ENCODE measurements at regions not wholly inside any gene's neighbourhood (a gene's known extent, or its start where the extent isn't known, plus 50 kb on each side); places are given as distances from the start of the nearest gene placed in this dataset.
"Not testable (repeated sequence)": the region's sequence is repeated elsewhere in the genome, so short reads cannot be mapped to it uniquely, and the experiment has no call there.

DNA sequence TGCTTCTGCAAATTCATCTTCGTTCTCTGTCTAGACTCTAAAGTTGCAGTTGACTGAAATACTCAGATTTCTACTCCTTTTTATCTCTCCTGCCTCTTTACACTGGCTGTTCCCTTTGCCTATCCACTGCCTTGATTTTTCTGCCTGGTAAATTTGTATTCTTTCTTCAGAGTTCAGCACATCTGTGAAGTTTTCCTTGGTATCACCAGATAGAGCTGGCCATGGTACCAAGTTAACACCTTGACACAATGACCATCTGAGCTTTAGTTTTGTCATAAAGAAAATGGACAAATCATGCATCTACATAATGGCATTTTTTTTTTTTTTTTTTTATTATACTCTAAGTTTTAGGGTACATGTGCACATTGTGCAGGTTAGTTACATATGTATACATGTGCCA is 143.0 kb downstream of the PPP1R3A start:
- DNase-seq = no peak

DNA sequence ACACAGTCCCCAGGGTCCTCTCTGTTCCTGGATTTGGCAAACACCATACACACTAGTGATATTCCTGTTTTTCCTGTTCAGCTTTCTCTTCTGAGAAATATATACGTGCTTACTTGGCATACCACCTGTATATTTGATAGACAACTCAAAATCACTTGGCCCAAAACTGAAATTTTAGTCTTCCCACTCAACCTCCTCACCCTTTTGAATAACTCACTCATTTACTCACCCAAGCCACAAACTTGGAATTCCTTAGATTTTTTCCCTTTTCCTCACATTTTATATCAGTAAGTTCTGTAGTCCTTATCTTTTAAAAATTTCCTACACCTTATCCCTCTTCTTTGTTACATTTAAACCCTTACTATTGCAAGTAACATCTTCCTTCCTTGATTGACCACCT is 143.4 kb downstream of the PPP1R3A start:
- no peak for DNase-seq

DNA sequence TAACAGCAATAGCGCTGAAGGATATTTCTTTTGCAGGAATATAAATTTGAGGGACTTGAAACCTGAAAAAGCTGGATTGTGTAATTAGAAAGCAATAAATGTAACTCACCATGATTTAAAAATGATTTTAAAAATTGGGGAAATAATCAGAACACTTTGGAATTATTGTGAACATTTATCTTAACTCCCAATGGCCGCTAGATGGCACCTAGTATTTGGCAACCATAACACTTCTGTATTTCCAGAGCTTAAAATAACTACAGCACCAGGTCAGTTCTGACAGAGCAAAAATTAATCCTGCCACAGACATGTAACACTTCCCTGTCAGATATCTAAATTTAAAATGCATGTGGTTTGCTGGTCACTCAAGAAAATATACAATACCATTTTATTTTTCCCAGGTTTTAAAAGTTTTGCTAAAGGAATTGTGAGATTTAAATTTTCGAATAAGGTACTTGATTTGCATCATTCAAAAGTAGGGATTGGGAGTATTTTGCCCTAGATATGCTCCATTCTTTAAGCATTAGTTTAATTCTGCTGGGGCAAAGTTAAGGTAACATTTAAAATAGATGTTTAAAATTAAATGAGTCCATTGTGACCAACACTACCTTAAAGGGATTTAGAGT is 144.5 kb downstream of the PPP1R3A start:
- peak; percentile 64 for DNase-seq

DNA sequence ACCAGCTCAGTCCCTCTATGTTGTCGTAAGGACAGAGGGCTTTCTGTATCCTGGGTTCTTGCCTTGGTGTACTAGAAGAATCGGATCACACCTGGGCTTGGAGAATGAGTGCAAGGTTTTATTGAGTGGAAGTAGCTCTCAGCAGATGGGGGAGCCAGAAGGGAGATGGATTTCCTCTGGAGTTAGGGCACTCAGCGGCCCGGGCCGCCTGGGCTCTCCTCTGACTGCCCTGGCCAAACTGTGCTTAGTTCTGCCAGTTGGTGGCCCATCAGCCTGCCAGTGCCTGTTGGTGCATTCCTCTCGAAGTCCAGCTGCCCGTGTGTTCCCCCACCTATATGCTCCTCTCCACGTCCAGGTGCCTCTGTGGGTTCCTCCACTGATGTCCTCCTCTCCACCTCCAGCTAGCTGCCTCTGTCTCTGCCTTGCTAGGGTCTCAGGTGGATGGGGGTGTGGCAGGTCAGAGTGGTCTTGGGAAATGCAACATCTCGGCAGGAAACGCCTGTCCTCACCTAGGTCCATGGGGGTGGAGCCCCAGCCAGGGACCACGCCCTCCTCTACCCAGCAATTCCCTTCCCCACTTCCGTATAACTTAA is 148.6 kb downstream of the PPP1R3A start:
- DNase-seq = no peak

- DNase-seq = no peak
Measured at GRCh38 chr7:113768387-113768786, 150.4 kb downstream of the PPP1R3A start.

DNA sequence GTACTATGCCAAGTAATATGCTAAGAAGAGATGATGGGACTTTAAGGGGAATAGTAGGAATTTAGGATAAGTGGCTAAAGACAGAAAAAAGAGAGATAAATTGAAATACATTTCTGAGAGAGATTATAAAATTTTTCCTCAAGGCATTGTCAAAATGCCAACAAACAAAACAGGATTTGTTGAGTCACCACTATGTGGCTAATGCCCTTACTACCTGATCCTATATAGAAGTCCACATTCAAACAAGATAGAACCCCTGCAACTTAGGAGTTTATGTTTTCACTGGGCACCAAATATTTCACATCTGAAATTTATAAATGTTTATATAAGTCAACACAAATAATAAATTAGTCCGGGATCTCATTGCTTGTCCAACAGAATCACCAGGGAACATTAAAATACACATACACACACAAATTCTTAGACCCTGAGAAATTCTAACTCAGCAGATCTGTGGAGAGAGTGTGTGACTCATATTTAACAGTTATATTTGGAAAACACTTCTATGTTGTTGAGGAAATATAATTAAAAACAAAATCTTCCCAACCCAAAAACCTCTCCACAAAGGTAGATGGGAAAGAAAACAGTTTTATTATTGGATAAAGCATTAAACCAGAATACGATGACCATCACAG is 154.3 kb downstream of the PPP1R3A start:
- DNase-seq = no peak

DNA sequence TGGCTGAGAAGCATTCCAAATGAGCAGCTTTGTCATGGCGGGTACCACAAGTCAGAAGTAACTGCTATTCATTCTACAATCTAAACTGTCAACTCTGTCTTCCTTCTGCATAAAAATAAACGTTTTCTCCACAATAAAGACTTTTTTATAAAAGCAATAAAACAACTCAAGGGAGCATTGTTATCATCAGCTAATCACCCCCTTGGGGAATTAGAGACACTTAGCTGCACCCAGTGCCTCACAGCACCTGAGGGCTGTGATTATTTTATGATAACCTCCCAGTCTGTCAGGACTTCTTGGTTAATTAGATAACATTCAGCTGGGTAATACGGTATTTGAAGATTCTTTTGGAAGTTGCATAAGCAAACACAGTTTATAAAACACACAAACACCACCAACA is 155.6 kb downstream of the PPP1R3A start:
- no peak for DNase-seq

- DNase-seq = no peak
Measured at GRCh38 chr7:113756250-113756649, 162.6 kb downstream of the PPP1R3A start.

GRCh38 chr7:113752689-113753088 is 166.1 kb downstream of the PPP1R3A start:
- no peak for DNase-seq

GRCh38 chr7:113752289-113752688 is 166.5 kb downstream of the PPP1R3A start:
- no peak for DNase-seq

- no peak for DNase-seq
Measured at GRCh38 chr7:113751547-113751946, 167.3 kb downstream of the PPP1R3A start.

- not testable (repeated sequence) for DNase-seq
Measured at GRCh38 chr7:113748385-113748784, 170.4 kb downstream of the PPP1R3A start.

- not testable (repeated sequence) for DNase-seq
Measured at GRCh38 chr7:113742946-113743431, 175.8 kb downstream of the PPP1R3A start.

DNA sequence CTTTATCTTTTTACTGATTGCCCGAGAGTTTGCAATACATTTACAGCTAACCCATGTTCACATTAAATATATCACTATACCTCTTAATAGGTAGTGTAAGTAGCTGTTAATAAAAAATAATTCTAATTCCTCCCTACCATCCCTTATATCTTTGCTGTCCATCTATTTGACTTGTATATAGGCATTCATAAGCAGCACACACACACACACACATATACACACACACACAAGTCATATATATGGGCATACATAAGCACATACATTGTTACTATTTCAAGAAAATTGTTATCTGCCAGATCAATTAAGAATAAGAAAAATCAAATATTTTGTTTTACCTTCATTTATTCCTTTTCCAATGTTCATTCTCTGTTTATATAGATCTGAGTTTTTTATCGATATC is 176.4 kb downstream of the PPP1R3A start:
- DNase-seq = no peak

GRCh38 chr7:113731571-113731970 is 187.2 kb downstream of the PPP1R3A start:
- no peak for DNase-seq

- DNase-seq = no peak
Measured at GRCh38 chr7:113730309-113730955, 188.4 kb downstream of the PPP1R3A start.

- no peak for DNase-seq
Measured at GRCh38 chr7:113727486-113727885, 191.3 kb downstream of the PPP1R3A start.

- DNase-seq = no peak
Measured at GRCh38 chr7:113722006-113722405, 196.8 kb downstream of the PPP1R3A start.

GRCh38 chr7:113717739-113718138 is 201.1 kb downstream of the PPP1R3A start:
- no peak for DNase-seq

DNA sequence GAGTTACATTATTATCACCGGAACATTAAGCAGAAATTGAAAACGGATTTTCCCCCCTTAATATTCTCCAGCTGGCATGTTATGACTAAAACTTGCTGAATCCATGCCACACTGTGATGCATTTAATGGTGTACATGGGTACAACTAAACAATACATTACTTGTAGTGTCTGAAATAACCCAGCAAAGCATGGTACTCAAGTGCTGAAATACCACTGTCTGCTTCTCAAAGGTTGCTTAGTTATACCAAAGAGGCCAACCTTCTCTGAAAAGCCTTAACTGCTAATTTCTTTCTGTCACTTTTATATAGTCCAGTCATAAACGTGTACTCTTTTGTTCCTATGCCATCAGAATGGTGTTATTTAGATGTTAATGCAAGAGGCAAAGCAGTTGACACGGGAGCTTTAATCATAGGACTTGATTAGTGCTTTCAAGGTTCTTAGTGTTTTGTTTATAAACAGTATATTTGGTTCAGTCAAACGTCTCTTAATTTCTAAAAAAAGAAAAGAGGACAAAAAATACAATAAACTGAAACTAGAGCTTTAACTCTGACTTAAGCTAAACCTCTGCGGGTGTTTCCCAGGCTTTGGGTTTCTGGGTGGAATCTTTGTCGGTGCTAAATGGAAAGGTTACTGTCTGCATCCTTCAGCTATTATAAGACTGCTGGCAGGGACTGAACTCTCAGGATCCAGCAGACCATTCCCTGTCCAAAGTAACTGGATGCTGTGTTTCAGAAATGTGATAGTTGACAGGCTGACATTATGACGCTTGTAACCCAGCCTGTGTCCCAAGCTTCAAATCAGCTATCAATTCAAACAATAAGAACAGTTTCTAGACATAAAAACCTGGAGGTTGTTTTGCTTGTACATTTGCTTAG is 202.6 kb downstream of the PPP1R3A start:
- peak; percentile 5 for DNase-seq

GRCh38 chr7:113715262-113715661 is 203.5 kb downstream of the PPP1R3A start:
- no peak for DNase-seq

DNA sequence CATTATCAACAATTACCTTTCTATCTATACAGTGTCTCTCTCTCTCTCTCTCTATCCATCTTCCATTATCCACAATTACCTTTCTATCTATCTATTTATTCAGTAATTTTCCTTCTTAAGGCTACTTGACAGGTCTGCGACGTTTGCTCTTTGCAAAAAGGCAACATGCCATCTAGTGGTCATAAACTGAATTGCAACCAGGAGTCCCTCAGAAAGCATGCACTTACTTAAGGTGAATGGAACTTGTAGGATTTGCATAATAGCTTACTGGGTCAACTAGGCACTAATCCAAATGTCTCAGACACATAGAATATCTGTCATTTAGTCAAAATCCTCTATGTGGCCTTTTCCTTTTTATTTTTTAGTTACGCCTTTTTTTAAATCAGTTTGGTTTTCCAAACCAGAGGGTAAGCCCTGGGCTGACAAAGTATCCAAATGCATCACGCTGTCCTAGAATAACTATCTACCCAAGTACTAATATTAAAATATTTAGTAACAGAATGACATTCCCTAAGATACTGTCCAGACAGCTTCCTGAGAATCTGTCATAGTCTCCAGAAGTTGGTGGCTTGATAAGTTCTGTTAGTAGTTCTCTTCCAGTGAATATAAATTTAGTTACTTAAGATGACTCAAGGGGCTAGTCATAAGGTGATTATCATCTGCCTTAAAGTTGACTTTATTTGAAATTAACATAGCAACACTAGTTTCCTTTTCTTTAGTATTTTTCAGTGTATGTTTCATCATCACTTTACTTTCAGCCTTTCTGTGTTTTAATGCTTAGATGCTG is 208.3 kb downstream of the PPP1R3A start:
- peak; percentile 94 for DNase-seq
